H7 (cell line): ENCODE measurements at regions not wholly inside any gene's neighbourhood (a gene's known extent, or its start where the extent isn't known, plus 50 kb on each side); places are given as distances from the start of the nearest gene placed in this dataset.

Experiments used
- DNase-seq: peaks from one replicate; pipeline ENCODE4 v3.0.0; 2012
- H3K27me3 ChIP-seq: 2 replicates; pipeline ENCODE4 v1.6.0; 2011; ENCODE audit warnings: mild to moderate bottlenecking, low read length; ENCODE audit not compliant: control insufficient read depth, insufficient read depth
- H3K36me3 ChIP-seq: replicated peaks from 2 replicates; pipeline ENCODE4 v1.5.1; 2011; ENCODE audit warnings: low read length; ENCODE audit not compliant: control insufficient read depth, insufficient read depth
- H3K4me3 ChIP-seq: 2 replicates; pipeline ENCODE4 v1.5.1; 2011; ENCODE audit warnings: low read depth, mild to moderate bottlenecking, control low read depth, low read length, moderate library complexity; ENCODE audit not compliant: insufficient read depth

GRCh38 chr3:194851941-194852340 lies 166.3 kb downstream of the FAM43A start:
- H3K4me3 ChIP-seq = no peak overlapping the region
- H3K36me3 ChIP-seq = no peaks in the 10 kb centered on the region
- DNase-seq = no peak
- H3K27me3 ChIP-seq = no peaks in the 10 kb centered on the region; the same call in 1 of the 2 replicates

DNA sequence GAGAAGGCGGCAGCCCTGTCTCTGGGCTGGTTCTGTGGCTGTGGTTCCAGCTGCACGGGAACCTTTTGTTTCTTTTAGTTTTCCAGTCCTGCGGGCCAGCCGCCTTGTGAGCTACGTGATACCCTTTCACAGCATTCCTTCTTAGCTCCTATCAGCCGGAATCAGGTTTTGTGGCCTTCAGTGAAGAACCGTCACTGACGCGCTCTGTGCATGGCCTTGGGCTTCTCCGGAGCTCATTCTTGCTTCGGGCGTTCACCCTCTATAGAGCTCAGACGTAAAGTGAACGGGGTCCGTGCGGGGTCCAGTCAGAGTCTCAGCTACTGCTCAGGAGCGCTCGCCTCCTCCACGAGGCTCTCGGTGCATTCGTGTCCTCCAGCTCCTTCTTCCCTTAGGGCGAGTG lies 166.7 kb downstream of the FAM43A start:
- no peaks in the 10 kb centered on the region for H3K36me3 ChIP-seq
- DNase-seq = no peak
- H3K4me3 ChIP-seq = no peak overlapping the region
- no peaks in the 10 kb centered on the region; the same call in 1 of the 2 replicates for H3K27me3 ChIP-seq

DNA sequence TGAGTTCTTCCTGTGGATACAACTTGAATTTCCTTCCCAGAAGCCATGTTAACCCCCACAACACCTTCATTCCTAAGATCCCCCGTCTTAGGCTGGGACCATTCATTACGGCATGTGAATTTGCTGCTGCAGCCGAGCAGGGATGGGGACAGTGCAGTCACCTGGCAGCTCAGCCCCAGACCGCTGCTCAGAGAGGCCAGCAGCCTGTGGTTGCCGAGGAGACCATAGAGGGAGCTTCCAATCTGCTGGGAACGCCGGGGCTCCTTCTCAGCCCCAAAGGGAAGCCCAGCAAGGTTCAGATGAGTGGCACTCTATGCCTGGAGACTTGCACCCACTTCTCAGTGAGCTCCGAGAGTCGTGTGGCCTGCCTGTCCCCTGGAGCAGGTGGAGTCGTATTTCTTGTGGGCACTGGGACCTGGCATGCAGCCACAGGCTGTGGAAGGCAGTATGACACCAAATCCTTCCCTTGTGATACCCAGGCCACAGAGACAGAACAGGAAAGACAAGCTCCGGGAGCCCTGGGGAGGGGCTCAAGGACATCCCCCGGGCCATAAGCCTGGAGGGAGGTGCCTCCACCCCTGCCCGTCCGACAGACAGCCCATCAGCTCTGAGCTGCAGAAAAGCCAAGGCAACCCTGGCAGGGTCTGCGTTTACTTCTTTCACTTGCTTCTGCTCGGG lies 167.3 kb downstream of the FAM43A start:
- Histone ChIP-seq H3K4me3 (no peak overlapping the region), H3K36me3 (no peaks in the 10 kb centered on the region), H3K27me3 (no peaks in the 10 kb centered on the region; the same call in 1 of the 2 replicates)
- no peak for DNase-seq

GRCh38 chr3:194854206-194854605 lies 168.5 kb downstream of the FAM43A start:
- no peak for DNase-seq
- Histone ChIP-seq H3K27me3 (no peaks in the 10 kb centered on the region; the same call in 1 of the 2 replicates), H3K4me3 (no peak overlapping the region), H3K36me3 (no peaks in the 10 kb centered on the region)

DNA sequence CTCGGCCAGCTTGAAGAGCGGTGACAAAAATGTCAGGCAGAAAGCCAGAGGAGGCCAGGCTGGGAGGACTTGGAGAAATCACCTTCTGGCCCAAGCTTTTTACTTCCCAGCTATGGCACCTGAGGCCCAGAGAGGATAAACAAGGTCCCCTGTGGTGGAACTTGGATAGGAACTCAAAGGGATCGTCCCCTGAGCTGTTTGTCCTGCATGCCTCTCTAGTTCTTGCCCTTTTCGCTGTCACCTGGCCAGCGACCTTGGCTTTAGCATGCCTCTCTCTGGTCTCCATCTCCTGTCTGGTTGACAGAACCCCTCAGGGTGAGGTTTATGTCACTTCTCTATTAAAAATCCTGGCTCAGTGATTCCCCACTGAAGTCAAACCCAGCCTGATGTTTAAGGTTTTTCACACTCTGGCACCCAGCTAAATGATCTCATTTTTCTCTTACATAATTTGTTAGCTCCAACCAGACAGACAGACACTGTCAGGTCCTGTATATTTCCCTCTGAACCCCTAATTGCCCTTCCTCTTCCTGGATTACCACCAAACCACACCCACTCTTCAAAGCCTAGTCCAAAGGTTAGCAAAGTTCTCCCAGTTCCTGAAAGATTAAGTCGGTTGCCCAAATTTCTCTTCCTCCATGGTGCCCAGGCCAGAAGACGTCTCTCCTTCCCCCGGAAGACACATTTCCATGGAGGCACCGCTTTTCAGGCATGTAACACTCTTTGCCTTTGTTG lies 169.1 kb downstream of the FAM43A start:
- no peaks in the 10 kb centered on the region for H3K36me3 ChIP-seq
- H3K4me3 ChIP-seq = no peak overlapping the region
- H3K27me3 ChIP-seq = no peaks in the 10 kb centered on the region
- no peak for DNase-seq

DNA sequence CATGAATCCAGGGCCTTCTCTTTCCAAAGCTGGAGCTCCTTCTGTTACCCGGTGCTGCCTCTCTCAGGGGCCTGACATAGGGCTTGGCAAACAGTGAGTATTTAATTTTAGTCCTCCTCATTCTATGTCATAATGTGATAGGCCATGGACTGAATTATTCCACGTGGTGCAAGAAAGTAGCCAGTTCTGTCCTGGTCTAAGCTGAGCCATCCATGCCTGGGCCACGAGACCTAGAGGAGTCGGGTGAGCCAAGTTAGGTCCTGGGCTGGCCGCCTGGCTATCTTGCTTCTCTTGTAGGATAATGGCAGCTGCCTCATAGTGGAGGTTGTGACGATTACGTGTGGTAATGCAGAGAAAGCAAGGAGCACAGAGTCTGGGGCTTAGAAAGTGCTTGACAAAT lies 170.6 kb downstream of the FAM43A start:
- Histone ChIP-seq H3K4me3 (no peak overlapping the region), H3K36me3 (no peaks in the 10 kb centered on the region), H3K27me3 (no peaks in the 10 kb centered on the region)
- DNase-seq = no peak

GRCh38 chr3:194857469-194858113 lies 171.9 kb downstream of the FAM43A start:
- H3K4me3 ChIP-seq = no peak overlapping the region
- no peaks in the 10 kb centered on the region for H3K27me3 ChIP-seq
- no peak for DNase-seq
- H3K36me3 ChIP-seq = no peaks in the 10 kb centered on the region

GRCh38 chr3:194858382-194858781 lies 172.7 kb downstream of the FAM43A start:
- Histone ChIP-seq H3K36me3 (no peaks in the 10 kb centered on the region), H3K27me3 (no peaks in the 10 kb centered on the region), H3K4me3 (no peak overlapping the region)
- DNase-seq = no peak

- DNase-seq = no peak
- Histone ChIP-seq H3K36me3 (no peaks in the 10 kb centered on the region), H3K27me3 (no peaks in the 10 kb centered on the region), H3K4me3 (no peak overlapping the region)
Observed at GRCh38 chr3:194860725-194861124, 175.0 kb downstream of the FAM43A start.

DNA sequence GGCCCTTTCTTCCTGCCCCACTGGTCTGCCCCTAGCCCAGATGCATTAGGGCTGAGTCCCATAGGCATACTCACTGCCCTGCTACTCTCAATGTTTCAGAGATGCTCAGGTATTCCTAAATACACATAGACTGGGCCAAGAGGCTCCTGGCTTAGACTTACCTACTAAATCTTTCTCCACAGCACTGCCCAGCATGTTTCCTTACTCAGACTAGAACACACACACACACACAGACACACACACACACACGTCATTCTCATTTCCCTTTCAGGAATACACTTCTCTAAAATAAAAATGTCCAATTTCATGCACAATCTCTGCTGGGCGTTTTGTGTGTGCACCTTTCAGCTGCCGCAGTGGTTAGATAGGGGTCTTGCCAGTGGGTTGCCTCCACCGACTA lies 175.7 kb downstream of the FAM43A start:
- Histone ChIP-seq H3K36me3 (no peaks in the 10 kb centered on the region), H3K27me3 (no peaks in the 10 kb centered on the region), H3K4me3 (no peak overlapping the region)
- DNase-seq = no peak

- no peak for DNase-seq
- H3K27me3 ChIP-seq = no peaks in the 10 kb centered on the region; the same call in 1 of the 2 replicates
- no peaks in the 10 kb centered on the region for H3K36me3 ChIP-seq
- no peak overlapping the region for H3K4me3 ChIP-seq
Observed at GRCh38 chr3:194865061-194865460, 179.4 kb downstream of the FAM43A start.

DNA sequence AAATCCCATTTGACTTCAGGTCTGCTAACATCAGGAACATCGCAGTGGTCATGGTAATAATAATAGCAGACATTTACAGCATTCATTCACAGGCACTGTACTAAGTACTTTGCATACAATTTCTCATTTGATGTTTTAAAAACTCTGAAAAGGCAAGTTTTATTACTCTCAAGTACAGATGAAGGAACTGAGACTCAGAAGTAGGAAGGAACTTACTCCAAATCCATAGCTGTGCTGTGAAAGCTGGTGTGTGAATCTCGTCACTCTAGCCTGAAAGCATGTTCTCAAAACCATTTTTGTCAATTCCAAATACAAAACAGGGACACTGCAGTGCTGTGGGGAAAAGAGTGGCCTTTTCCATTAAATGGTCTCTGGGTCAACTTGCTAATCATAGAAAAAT lies 179.9 kb downstream of the FAM43A start:
- Histone ChIP-seq H3K36me3 (no peaks in the 10 kb centered on the region), H3K4me3 (no peak overlapping the region), H3K27me3 (no peaks in the 10 kb centered on the region; the same call in 1 of the 2 replicates)
- DNase-seq = no peak

- Histone ChIP-seq H3K4me3 (no peak overlapping the region), H3K27me3 (no peaks in the 10 kb centered on the region; the same call in 1 of the 2 replicates), H3K36me3 (no peaks in the 10 kb centered on the region)
- DNase-seq = no peak
Observed at GRCh38 chr3:194866236-194866635, 180.6 kb downstream of the FAM43A start.

GRCh38 chr3:194867270-194867983 lies 181.7 kb downstream of the FAM43A start:
- no peak for DNase-seq
- H3K27me3 ChIP-seq = no peaks in the 10 kb centered on the region; the same call in 1 of the 2 replicates
- H3K36me3 ChIP-seq = no peaks in the 10 kb centered on the region
- H3K4me3 ChIP-seq = no peak overlapping the region
